ENCODE measurements at regions not wholly inside any gene's neighbourhood (a gene's known extent, or its start where the extent isn't known, plus 50 kb on each side); places are given as distances from the start of the nearest gene placed in this dataset.

DNA sequence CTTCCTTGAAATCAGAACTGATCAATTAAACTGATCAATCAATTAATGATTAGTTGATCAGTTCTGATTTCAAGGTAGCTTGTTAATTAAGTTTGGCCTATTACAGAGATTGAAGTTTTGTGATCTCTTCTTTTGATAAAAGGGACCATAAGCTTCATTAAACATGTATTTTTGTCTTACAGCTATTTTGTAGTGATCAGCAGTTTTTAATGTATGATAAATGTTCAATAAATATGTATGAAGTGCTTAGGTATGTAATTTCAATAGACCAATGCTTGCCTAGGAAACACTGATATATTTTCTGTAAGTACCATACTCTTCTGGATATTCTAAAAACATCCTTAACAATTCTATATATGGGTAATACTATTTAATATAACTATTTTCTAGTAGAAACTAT lies 569.6 kb downstream of the BRINP3 start:
- no peak overlapping the region for H2BK120ac ChIP-seq (ENCODE audit: low read depth, low read length)
- no peak overlapping the region for H3K56ac ChIP-seq (ENCODE audit: low read length)
- no peaks in the 10 kb centered on the region for H3K79me1 ChIP-seq (ENCODE audit: low read length)
- no peaks in the 10 kb centered on the region for H3K4me1 ChIP-seq (ENCODE audit: control insufficient read depth, low read depth, low read length)
- no peak overlapping the region for H3K4ac ChIP-seq (ENCODE audit: low read depth, low read length)
- no peak overlapping the region for H2BK5ac ChIP-seq (ENCODE audit: low read length)
- no peak overlapping the region for H4K8ac ChIP-seq (ENCODE audit: low read depth, low read length)
- H3K23ac ChIP-seq (ENCODE audit: low read length), result no peak overlapping the region
- no peaks in the 10 kb centered on the region for H3K27me3 ChIP-seq (ENCODE audit: insufficient read depth, low read length, poor library complexity)
- no peak overlapping the region for H3K9ac ChIP-seq (ENCODE audit: low read length)
- H3K4me2 ChIP-seq (ENCODE audit: low read length), result no peak overlapping the region
- no peak for DNase-seq
- H3K4me3 ChIP-seq (ENCODE audit: low read length), result no peak overlapping the region
- H3K79me2 ChIP-seq (ENCODE audit: control insufficient read depth, insufficient read depth, low read length), result no peaks in the 10 kb centered on the region
- no peak overlapping the region for H4K5ac ChIP-seq (ENCODE audit: low read length)
- no peak overlapping the region for H2BK15ac ChIP-seq (replicated peaks; ENCODE audit: low read depth)
- no peaks in the 10 kb centered on the region for H3K36me3 ChIP-seq (ENCODE audit: control insufficient read depth, insufficient read depth, low read length)
- H2AK5ac ChIP-seq (ENCODE audit: low read length), result no peak overlapping the region
- H3K27ac ChIP-seq (ENCODE audit: low read depth, low read length), result no peak overlapping the region
- H3K18ac ChIP-seq (ENCODE audit: low read length), result no peak overlapping the region

DNA sequence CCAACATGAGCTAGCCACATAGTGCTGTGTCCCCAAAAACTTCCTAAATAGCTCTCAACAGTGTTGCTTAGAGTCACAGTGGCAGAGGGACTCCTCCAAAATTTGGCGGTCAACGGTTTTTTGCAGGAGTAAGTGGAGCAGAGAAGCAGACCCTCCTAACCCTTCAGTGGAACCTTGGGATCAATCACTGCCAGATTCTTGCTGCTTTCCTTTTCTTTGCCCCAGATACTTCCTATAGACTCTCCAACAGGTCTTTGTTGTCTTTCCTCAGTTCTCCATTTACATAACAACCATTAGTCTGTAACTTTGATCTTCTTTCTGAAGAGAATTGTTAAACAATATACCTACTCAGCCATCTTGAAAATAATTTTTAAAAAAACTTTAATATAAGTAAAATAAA lies 556.1 kb downstream of the BRINP3 start:
- DNase-seq, result no peak
- H3K4ac ChIP-seq (ENCODE audit: low read depth, low read length), result no peak overlapping the region
- no peak overlapping the region for H4K8ac ChIP-seq (ENCODE audit: low read depth, low read length)
- H3K4me2 ChIP-seq (ENCODE audit: low read length), result no peak overlapping the region
- H3K23ac ChIP-seq (ENCODE audit: low read length), result no peak overlapping the region
- no peak overlapping the region for H3K27ac ChIP-seq (ENCODE audit: low read depth, low read length)
- no peaks in the 10 kb centered on the region for H3K36me3 ChIP-seq (ENCODE audit: control insufficient read depth, insufficient read depth, low read length)
- no CpG with 5 or more reads among the region's 2 CpGs for WGBS (ENCODE audit: extremely low coverage, insufficient coverage, low lambda C conversion rate)
- H3K4me3 ChIP-seq (ENCODE audit: low read length), result no peak overlapping the region
- H3K9ac ChIP-seq (ENCODE audit: low read length), result no peak overlapping the region
- no peak overlapping the region for H2AK5ac ChIP-seq (ENCODE audit: low read length)
- H2BK120ac ChIP-seq (ENCODE audit: low read depth, low read length), result no peak overlapping the region
- no peak overlapping the region for H3K56ac ChIP-seq (ENCODE audit: low read length)
- H3K79me2 ChIP-seq (ENCODE audit: control insufficient read depth, insufficient read depth, low read length), result no peaks in the 10 kb centered on the region
- no peak overlapping the region for H2BK15ac ChIP-seq (replicated peaks; ENCODE audit: low read depth)
- no peaks in the 10 kb centered on the region for H3K27me3 ChIP-seq (ENCODE audit: insufficient read depth, low read length, poor library complexity)
- H2BK5ac ChIP-seq (ENCODE audit: low read length), result no peak overlapping the region
- no peak overlapping the region for H4K5ac ChIP-seq (ENCODE audit: low read length)
- H3K79me1 ChIP-seq (ENCODE audit: low read length), result no peaks in the 10 kb centered on the region
- H3K18ac ChIP-seq (ENCODE audit: low read length), result no peak overlapping the region
- H3K4me1 ChIP-seq (ENCODE audit: control insufficient read depth, low read depth, low read length), result no peaks in the 10 kb centered on the region

DNA sequence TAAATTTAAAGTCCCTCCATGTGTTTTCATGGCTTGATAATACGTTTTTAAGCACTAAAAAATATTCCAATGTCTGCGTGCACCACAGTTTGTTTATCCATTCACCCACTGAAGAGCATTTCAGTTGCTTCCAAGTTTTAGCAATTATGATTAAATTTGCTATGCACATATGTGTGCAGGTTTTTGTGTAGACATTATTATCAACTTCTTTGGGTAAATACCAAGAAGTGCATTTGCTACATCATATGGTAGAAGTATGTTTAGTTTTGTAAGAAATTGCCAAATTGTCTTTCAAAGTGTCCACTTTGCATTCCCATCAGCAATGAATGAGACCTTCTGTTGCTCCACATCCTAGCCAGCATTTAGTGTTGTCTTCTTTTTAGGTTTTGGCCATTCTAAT lies 550.0 kb downstream of the BRINP3 start:
- no peak overlapping the region for H3K4me2 ChIP-seq (ENCODE audit: low read length)
- H3K23ac ChIP-seq (ENCODE audit: low read length), result no peak overlapping the region
- no peak overlapping the region for H2BK15ac ChIP-seq (replicated peaks; ENCODE audit: low read depth)
- no peak overlapping the region for H3K4me3 ChIP-seq (ENCODE audit: low read length)
- H3K36me3 ChIP-seq (ENCODE audit: control insufficient read depth, insufficient read depth, low read length), result no peaks in the 10 kb centered on the region
- H3K27me3 ChIP-seq (ENCODE audit: insufficient read depth, low read length, poor library complexity), result no peaks in the 10 kb centered on the region
- H2BK5ac ChIP-seq (ENCODE audit: low read length), result no peak overlapping the region
- no peak overlapping the region for H3K9ac ChIP-seq (ENCODE audit: low read length)
- H3K4me1 ChIP-seq (ENCODE audit: control insufficient read depth, low read depth, low read length), result no peaks in the 10 kb centered on the region
- no peak overlapping the region for H4K8ac ChIP-seq (ENCODE audit: low read depth, low read length)
- H4K5ac ChIP-seq (ENCODE audit: low read length), result no peak overlapping the region
- no peaks in the 10 kb centered on the region for H3K79me2 ChIP-seq (ENCODE audit: control insufficient read depth, insufficient read depth, low read length)
- H2BK120ac ChIP-seq (ENCODE audit: low read depth, low read length), result no peak overlapping the region
- H3K27ac ChIP-seq (ENCODE audit: low read depth, low read length), result no peak overlapping the region
- no CpG with 5 or more reads among the region's 2 CpGs for WGBS (ENCODE audit: extremely low coverage, insufficient coverage, low lambda C conversion rate)
- H3K4ac ChIP-seq (ENCODE audit: low read depth, low read length), result no peak overlapping the region
- no peak overlapping the region for H2AK5ac ChIP-seq (ENCODE audit: low read length)
- DNase-seq, result no peak
- no peak overlapping the region for H3K18ac ChIP-seq (ENCODE audit: low read length)
- no peak overlapping the region for H3K56ac ChIP-seq (ENCODE audit: low read length)
- no peaks in the 10 kb centered on the region for H3K79me1 ChIP-seq (ENCODE audit: low read length)

DNA sequence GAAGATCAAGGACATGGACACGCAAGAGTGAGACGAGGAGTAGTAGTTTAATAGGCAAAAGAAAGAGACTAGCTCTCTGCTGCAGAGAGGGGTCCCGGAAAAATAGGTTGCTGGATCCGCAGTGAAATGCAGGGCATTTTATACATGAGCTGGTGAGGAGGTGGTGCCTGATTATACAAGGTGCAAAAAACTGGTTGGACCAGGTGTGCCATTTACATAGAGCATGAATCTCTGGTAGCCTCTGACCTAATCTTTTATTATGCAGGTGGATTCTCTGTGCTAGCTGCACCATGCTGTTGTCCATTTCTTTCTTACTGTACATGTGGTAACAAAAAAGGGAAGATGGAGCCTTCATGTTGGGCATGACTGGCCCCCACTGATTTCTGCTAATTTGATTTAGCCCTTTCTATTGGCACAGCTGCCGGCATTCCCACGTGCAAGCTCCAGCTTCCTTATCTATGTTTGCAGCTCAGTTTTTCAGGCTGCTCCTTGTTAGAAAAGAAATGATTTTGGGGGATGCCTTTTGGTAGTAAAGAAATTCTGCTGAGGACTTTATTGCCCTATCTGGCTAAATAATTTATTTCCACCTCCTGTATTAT lies 548.1 kb downstream of the BRINP3 start:
- Histone ChIP-seq H3K4me3 (ENCODE audit: low read length) (no peak overlapping the region), H2BK15ac (replicated peaks; ENCODE audit: low read depth) (no peak overlapping the region), H2BK120ac (ENCODE audit: low read depth, low read length) (no peak overlapping the region), H2AK5ac (ENCODE audit: low read length) (no peak overlapping the region), H3K27me3 (ENCODE audit: insufficient read depth, low read length, poor library complexity) (no peaks in the 10 kb centered on the region), H3K79me1 (ENCODE audit: low read length) (no peaks in the 10 kb centered on the region), H3K79me2 (ENCODE audit: control insufficient read depth, insufficient read depth, low read length) (no peaks in the 10 kb centered on the region), H4K8ac (ENCODE audit: low read depth, low read length) (no peak overlapping the region), H4K5ac (ENCODE audit: low read length) (no peak overlapping the region), H3K36me3 (ENCODE audit: control insufficient read depth, insufficient read depth, low read length) (no peaks in the 10 kb centered on the region), H3K4ac (ENCODE audit: low read depth, low read length) (no peak overlapping the region), H3K4me2 (ENCODE audit: low read length) (no peak overlapping the region), H2BK5ac (ENCODE audit: low read length) (no peak overlapping the region), H3K23ac (ENCODE audit: low read length) (no peak overlapping the region), H3K18ac (ENCODE audit: low read length) (no peak overlapping the region), H3K56ac (ENCODE audit: low read length) (no peak overlapping the region), H3K9ac (ENCODE audit: low read length) (no peak overlapping the region), H3K4me1 (ENCODE audit: control insufficient read depth, low read depth, low read length) (no peaks in the 10 kb centered on the region), H3K27ac (ENCODE audit: low read depth, low read length) (no peak overlapping the region)
- no peak for DNase-seq
- no CpG with 5 or more reads among the region's 6 CpGs for WGBS (ENCODE audit: extremely low coverage, insufficient coverage, low lambda C conversion rate)

DNA sequence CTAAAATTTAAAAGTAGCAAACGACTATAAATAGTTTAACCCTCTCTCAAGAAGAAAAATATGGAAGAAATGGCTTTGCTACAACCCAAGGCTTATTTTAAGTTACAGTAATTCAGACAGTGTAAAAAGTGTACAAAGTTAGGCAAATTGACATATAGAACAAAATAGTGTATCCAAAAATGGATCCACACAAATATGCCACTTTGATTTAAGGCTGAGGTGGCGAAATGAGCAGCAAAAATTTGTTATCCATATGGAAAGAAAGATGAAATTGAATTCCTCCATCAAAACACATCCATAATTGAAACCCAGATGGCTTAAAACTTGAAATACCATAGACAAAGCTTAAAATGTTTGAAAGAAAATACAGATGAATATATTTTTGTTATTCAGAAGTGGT lies 540.8 kb downstream of the BRINP3 start:
- H4K8ac ChIP-seq (ENCODE audit: low read depth, low read length), result no peak overlapping the region
- no peak overlapping the region for H3K27ac ChIP-seq (ENCODE audit: low read depth, low read length)
- H3K4me1 ChIP-seq (ENCODE audit: control insufficient read depth, low read depth, low read length), result no peaks in the 10 kb centered on the region
- no peak overlapping the region for H3K4me2 ChIP-seq (ENCODE audit: low read length)
- no peaks in the 10 kb centered on the region for H3K36me3 ChIP-seq (ENCODE audit: control insufficient read depth, insufficient read depth, low read length)
- WGBS (ENCODE audit: extremely low coverage, insufficient coverage, low lambda C conversion rate), result no CpG with 5 or more reads among the region's 2 CpGs
- no peak overlapping the region for H2BK120ac ChIP-seq (ENCODE audit: low read depth, low read length)
- no peaks in the 10 kb centered on the region for H3K79me1 ChIP-seq (ENCODE audit: low read length)
- no peak overlapping the region for H4K5ac ChIP-seq (ENCODE audit: low read length)
- H3K4me3 ChIP-seq (ENCODE audit: low read length), result no peak overlapping the region
- H3K56ac ChIP-seq (ENCODE audit: low read length), result no peak overlapping the region
- no peaks in the 10 kb centered on the region for H3K79me2 ChIP-seq (ENCODE audit: control insufficient read depth, insufficient read depth, low read length)
- no peak overlapping the region for H3K4ac ChIP-seq (ENCODE audit: low read depth, low read length)
- no peaks in the 10 kb centered on the region for H3K27me3 ChIP-seq (ENCODE audit: insufficient read depth, low read length, poor library complexity)
- no peak for DNase-seq
- H3K9ac ChIP-seq (ENCODE audit: low read length), result no peak overlapping the region
- no peak overlapping the region for H3K18ac ChIP-seq (ENCODE audit: low read length)
- H2AK5ac ChIP-seq (ENCODE audit: low read length), result no peak overlapping the region
- no peak overlapping the region for H3K23ac ChIP-seq (ENCODE audit: low read length)
- H2BK5ac ChIP-seq (ENCODE audit: low read length), result no peak overlapping the region
- no peak overlapping the region for H2BK15ac ChIP-seq (replicated peaks; ENCODE audit: low read depth)

DNA sequence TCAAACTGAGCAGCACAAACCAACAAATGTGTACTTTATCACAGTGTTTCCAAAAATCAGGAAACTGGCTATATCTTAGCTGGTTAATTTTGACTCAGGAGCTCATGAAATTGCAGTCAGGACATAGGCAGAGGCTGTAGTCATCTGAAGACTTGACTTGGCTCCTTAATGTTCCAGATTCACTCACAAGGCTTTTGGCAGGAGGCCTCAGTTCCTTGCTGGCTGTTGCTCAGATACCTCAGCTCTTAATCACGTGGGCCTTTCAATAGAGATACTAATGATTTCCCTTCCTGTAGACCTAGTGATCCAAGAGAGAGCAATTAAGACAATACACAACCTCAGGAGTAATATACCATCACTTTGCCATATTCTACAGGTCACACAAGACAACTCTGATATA lies 537.7 kb downstream of the BRINP3 start:
- no peak overlapping the region for H3K18ac ChIP-seq (ENCODE audit: low read length)
- no peak overlapping the region for H2BK120ac ChIP-seq (ENCODE audit: low read depth, low read length)
- no peaks in the 10 kb centered on the region for H3K4me1 ChIP-seq (ENCODE audit: control insufficient read depth, low read depth, low read length)
- H4K8ac ChIP-seq (ENCODE audit: low read depth, low read length), result no peak overlapping the region
- H4K5ac ChIP-seq (ENCODE audit: low read length), result no peak overlapping the region
- H3K36me3 ChIP-seq (ENCODE audit: control insufficient read depth, insufficient read depth, low read length), result no peaks in the 10 kb centered on the region
- no peak overlapping the region for H3K27ac ChIP-seq (ENCODE audit: low read depth, low read length)
- DNase-seq, result no peak
- H3K79me2 ChIP-seq (ENCODE audit: control insufficient read depth, insufficient read depth, low read length), result no peaks in the 10 kb centered on the region
- no peaks in the 10 kb centered on the region for H3K27me3 ChIP-seq (ENCODE audit: insufficient read depth, low read length, poor library complexity)
- H3K4me2 ChIP-seq (ENCODE audit: low read length), result no peak overlapping the region
- H2AK5ac ChIP-seq (ENCODE audit: low read length), result no peak overlapping the region
- no peak overlapping the region for H3K4me3 ChIP-seq (ENCODE audit: low read length)
- no peak overlapping the region for H2BK5ac ChIP-seq (ENCODE audit: low read length)
- H3K4ac ChIP-seq (ENCODE audit: low read depth, low read length), result no peak overlapping the region
- H3K9ac ChIP-seq (ENCODE audit: low read length), result no peak overlapping the region
- H2BK15ac ChIP-seq (replicated peaks; ENCODE audit: low read depth), result no peak overlapping the region
- H3K79me1 ChIP-seq (ENCODE audit: low read length), result no peaks in the 10 kb centered on the region
- no peak overlapping the region for H3K56ac ChIP-seq (ENCODE audit: low read length)
- no CpG with 5 or more reads among the region's 1 CpG for WGBS (ENCODE audit: extremely low coverage, insufficient coverage, low lambda C conversion rate)
- H3K23ac ChIP-seq (ENCODE audit: low read length), result no peak overlapping the region
